GM23338 (cell line): ENCODE measurements at regions not wholly inside any gene's neighbourhood (a gene's known extent, or its start where the extent isn't known, plus 50 kb on each side); places are given as distances from the start of the nearest gene placed in this dataset.

Experiments
- ATAC-seq: fragments of 200-7000 bp; cut with Tn5 transposase; 3 replicates; pipeline ENCODE4 v1.9.1; 2020
- DNase-seq: peaks from one replicate; pipeline ENCODE4 v3.0.0-alpha.2; 2015; ENCODE audit warnings: low spot score
- H2AFZ ChIP-seq: fragments of 200-600 bp; sonication (generic); 2 replicates; pipeline ENCODE4 v1.8.0; 2016; ENCODE audit warnings: antibody characterized with exemption, mild to moderate bottlenecking, moderate library complexity
- H3F3A ChIP-seq: fragments of 200-600 bp; sonication (generic); replicated peaks from 2 replicates; pipeline ENCODE4 v1.8.0; 2017; ENCODE audit warnings: antibody characterized with exemption, mixed run types, low read depth
- H3K27ac ChIP-seq: fragments of 200-600 bp; sonication (generic); 2 replicates; pipeline ENCODE4 v1.6.1; 2016; ENCODE audit warnings: low read depth
- H3K27me3 ChIP-seq: fragments of 200-600 bp; sonication (generic); 2 replicates; pipeline ENCODE4 v1.8.0; 2016; ENCODE audit warnings: mild to moderate bottlenecking, mixed run types, moderate library complexity; ENCODE audit not compliant: insufficient read depth
- H3K36me3 ChIP-seq: fragments of 200-600 bp; sonication (generic); 2 replicates; pipeline ENCODE4 v1.8.0; 2016; ENCODE audit warnings: mild to moderate bottlenecking; ENCODE audit not compliant: insufficient read depth
- H3K4me1 ChIP-seq: fragments of 200-600 bp; sonication (generic); 2 replicates; pipeline ENCODE4 v1.8.0; 2016; ENCODE audit warnings: mild to moderate bottlenecking, moderate library complexity; ENCODE audit not compliant: insufficient read depth
- H3K4me2 ChIP-seq: fragments of 200-600 bp; sonication (generic); 2 replicates; pipeline ENCODE4 v1.7.1; 2017; ENCODE audit warnings: mixed run types
- H3K4me3 ChIP-seq: fragments of 200-600 bp; sonication (generic); 2 replicates; pipeline ENCODE4 v1.6.1; 2016; ENCODE audit warnings: mixed run types
- H3K79me2 ChIP-seq: fragments of 200-600 bp; sonication (generic); replicated peaks from 2 replicates; pipeline ENCODE4 v1.8.0; 2017; ENCODE audit warnings: mild to moderate bottlenecking; ENCODE audit not compliant: insufficient read depth
- H3K9me2 ChIP-seq: fragments of 200-600 bp; sonication (generic); 2 replicates; pipeline ENCODE4 v1.8.0; 2017; ENCODE audit not compliant: insufficient read depth
- H4K20me1 ChIP-seq: fragments of 200-600 bp; sonication (generic); replicated peaks from 2 replicates; pipeline ENCODE4 v1.8.0; 2017; ENCODE audit warnings: mild to moderate bottlenecking; ENCODE audit not compliant: insufficient read depth
- H3K27ac Mint-ChIP-seq: 2 replicates; pipeline ENCODE4 v1.8.0; 2020; ENCODE audit warnings: inconsistent platforms, mild to moderate bottlenecking, moderate library complexity, mixed read lengths
- H3K27me3 Mint-ChIP-seq: 3 replicates; pipeline ENCODE4 v1.8.0; 2022; ENCODE audit warnings: low read depth, mild to moderate bottlenecking, moderate library complexity, mixed read lengths, inconsistent platforms; ENCODE audit not compliant: insufficient read depth, poor library complexity
- H3K36me3 Mint-ChIP-seq: 3 replicates; pipeline ENCODE4 v1.8.0; 2021; ENCODE audit warnings: low read depth, mild to moderate bottlenecking, inconsistent platforms, moderate library complexity, mixed read lengths
- H3K4me1 Mint-ChIP-seq: 3 replicates; pipeline ENCODE4 v1.8.0; 2020; ENCODE audit warnings: mild to moderate bottlenecking, inconsistent platforms, mixed read lengths
- H3K4me3 Mint-ChIP-seq: 3 replicates; pipeline ENCODE4 v1.8.0; 2021; ENCODE audit warnings: moderate library complexity, mild to moderate bottlenecking, inconsistent platforms, mixed read lengths
- H3K9me3 Mint-ChIP-seq: 3 replicates; pipeline ENCODE4 v1.8.0; 2020; ENCODE audit warnings: moderate library complexity, mild to moderate bottlenecking, inconsistent platforms, mixed read lengths
- EZH2 ChIP-seq: fragments of 200-600 bp; sonication (generic); IDR thresholded peaks from one replicate; pipeline ENCODE4 v1.8.0; 2017; ENCODE audit warnings: antibody characterized with exemption, mild to moderate bottlenecking, low read depth; ENCODE audit not compliant: unreplicated experiment
- EZH2phosphoT487 ChIP-seq: fragments of 200-600 bp; sonication (generic); IDR thresholded peaks from one replicate; pipeline ENCODE4 v1.8.1; 2018; ENCODE audit warnings: antibody characterized with exemption; ENCODE audit not compliant: unreplicated experiment
- JUNB ChIP-seq: IDR thresholded peaks from one replicate; pipeline ENCODE4 v1.6.1; 2016; ENCODE audit warnings: antibody characterized with exemption; ENCODE audit not compliant: unreplicated experiment
- NANOG ChIP-seq: IDR thresholded peaks from 2 replicates; pipeline ENCODE4 v1.6.1; 2016; ENCODE audit warnings: antibody characterized with exemption, borderline replicate concordance
- POLR2AphosphoS5 ChIP-seq: IDR thresholded peaks from 2 replicates; pipeline ENCODE4 v1.6.1; 2016; ENCODE audit warnings: antibody characterized with exemption, low read depth
- STAT1 ChIP-seq: IDR thresholded peaks from one replicate; pipeline ENCODE4 v1.6.1; 2016; ENCODE audit warnings: antibody characterized with exemption; ENCODE audit not compliant: unreplicated experiment
- ZNF331 ChIP-seq: fragments of 250-450 bp; sonication (Bioruptor Pico); IDR thresholded peaks from 2 replicates; pipeline ENCODE4 v1.5.0; 2020; ENCODE audit warnings: low read depth, mild to moderate bottlenecking, moderate library complexity
- TF ChIP-seq, protein P1 (sequence below): fragments of 250-450 bp; sonication (Bioruptor Pico); IDR thresholded peaks from 2 replicates; pipeline ENCODE4 v1.5.0; 2020; ENCODE audit warnings: mild to moderate bottlenecking, moderate library complexity
- TF ChIP-seq, protein P2 (sequence below): IDR thresholded peaks from one replicate; pipeline ENCODE4 v1.6.1; 2018; ENCODE audit warnings: antibody characterized with exemption; ENCODE audit not compliant: unreplicated experiment
- TF ChIP-seq, protein P3 (sequence below): IDR thresholded peaks from 2 replicates; pipeline ENCODE4 v1.6.1; 2016; ENCODE audit warnings: antibody characterized with exemption

DNA sequence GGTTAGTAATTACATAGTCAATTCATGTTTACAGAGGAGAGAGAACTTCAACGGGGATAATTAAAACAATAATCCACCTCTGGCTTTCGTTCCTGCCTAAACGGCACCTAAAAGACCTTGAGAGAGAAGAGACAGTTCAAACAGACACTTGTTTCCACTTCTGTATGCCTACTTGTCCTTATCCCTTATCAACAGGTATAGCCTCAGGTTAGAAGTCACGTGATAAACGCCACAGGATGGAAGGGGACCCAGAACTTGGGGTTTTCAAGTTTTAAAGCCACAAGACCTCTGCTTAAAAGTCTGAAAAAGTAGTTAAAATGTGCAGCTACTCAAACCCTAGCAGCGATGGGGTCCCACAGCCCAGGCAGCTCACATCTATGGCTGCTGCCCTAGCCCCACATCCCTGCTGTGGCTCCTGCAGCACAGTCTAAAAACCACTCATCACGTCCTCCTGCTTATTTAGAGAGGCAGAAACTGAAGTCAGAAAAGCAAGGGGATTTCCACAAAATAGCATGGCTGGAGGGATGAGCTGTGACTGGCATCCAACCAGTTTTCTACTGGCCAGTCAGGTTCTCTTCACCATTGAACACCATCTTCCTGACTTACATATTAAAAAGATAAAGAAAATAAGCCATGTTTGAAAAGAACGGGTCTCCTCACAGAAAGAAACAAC, 51.2 kb upstream of the SEC16B start:
- Histone ChIP-seq H3K36me3 (0 out of 2 replicates have a peak, but pooled peaks cover 2% of the 10 kb centered on the region), H3F3A (no peaks in the 10 kb centered on the region), H3K9me2 (no peaks in the 10 kb centered on the region), H2AFZ (peak overlapping the region; percentile 29; the same call in 1 of the 2 replicates), H3K79me2 (no peaks in the 10 kb centered on the region), H3K27ac (no peak overlapping the region), H3K4me2 (no peak overlapping the region), H3K4me3 (no peak overlapping the region), H3K27me3 (no peaks in the 10 kb centered on the region), H3K4me1 (no peaks in the 10 kb centered on the region), H4K20me1 (no peaks in the 10 kb centered on the region)
- no peak overlapping the region for H3K4me3 Mint-ChIP-seq
- H3K27me3 Mint-ChIP-seq, result peaks cover 2% of the 10 kb centered on the region
- TF ChIP-seq, protein P1, sequence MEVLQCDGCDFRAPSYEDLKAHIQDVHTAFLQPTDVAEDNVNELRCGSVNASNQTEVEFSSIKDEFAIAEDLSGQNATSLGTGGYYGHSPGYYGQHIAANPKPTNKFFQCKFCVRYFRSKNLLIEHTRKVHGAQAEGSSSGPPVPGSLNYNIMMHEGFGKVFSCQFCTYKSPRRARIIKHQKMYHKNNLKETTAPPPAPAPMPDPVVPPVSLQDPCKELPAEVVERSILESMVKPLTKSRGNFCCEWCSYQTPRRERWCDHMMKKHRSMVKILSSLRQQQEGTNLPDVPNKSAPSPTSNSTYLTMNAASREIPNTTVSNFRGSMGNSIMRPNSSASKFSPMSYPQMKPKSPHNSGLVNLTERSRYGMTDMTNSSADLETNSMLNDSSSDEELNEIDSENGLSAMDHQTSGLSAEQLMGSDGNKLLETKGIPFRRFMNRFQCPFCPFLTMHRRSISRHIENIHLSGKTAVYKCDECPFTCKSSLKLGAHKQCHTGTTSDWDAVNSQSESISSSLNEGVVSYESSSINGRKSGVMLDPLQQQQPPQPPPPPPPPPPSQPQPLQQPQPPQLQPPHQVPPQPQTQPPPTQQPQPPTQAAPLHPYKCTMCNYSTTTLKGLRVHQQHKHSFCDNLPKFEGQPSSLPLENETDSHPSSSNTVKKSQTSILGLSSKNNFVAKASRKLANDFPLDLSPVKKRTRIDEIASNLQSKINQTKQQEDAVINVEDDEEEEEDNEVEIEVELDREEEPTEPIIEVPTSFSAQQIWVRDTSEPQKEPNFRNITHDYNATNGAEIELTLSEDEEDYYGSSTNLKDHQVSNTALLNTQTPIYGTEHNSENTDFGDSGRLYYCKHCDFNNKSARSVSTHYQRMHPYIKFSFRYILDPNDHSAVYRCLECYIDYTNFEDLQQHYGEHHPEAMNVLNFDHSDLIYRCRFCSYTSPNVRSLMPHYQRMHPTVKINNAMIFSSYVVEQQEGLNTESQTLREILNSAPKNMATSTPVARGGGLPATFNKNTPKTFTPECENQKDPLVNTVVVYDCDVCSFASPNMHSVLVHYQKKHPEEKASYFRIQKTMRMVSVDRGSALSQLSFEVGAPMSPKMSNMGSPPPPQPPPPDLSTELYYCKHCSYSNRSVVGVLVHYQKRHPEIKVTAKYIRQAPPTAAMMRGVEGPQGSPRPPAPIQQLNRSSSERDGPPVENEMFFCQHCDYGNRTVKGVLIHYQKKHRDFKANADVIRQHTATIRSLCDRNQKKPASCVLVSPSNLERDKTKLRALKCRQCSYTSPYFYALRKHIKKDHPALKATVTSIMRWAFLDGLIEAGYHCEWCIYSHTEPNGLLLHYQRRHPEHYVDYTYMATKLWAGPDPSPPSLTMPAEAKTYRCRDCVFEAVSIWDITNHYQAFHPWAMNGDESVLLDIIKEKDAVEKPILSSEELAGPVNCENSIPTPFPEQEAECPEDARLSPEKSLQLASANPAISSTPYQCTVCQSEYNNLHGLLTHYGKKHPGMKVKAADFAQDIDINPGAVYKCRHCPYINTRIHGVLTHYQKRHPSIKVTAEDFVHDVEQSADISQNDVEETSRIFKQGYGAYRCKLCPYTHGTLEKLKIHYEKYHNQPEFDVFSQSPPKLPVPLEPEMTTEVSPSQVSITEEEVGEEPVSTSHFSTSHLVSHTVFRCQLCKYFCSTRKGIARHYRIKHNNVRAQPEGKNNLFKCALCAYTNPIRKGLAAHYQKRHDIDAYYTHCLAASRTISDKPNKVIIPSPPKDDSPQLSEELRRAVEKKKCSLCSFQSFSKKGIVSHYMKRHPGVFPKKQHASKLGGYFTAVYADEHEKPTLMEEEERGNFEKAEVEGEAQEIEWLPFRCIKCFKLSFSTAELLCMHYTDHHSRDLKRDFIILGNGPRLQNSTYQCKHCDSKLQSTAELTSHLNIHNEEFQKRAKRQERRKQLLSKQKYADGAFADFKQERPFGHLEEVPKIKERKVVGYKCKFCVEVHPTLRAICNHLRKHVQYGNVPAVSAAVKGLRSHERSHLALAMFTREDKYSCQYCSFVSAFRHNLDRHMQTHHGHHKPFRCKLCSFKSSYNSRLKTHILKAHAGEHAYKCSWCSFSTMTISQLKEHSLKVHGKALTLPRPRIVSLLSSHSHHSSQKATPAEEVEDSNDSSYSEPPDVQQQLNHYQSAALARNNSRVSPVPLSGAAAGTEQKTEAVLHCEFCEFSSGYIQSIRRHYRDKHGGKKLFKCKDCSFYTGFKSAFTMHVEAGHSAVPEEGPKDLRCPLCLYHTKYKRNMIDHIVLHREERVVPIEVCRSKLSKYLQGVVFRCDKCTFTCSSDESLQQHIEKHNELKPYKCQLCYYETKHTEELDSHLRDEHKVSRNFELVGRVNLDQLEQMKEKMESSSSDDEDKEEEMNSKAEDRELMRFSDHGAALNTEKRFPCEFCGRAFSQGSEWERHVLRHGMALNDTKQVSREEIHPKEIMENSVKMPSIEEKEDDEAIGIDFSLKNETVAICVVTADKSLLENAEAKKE (CRISPR knock-in tag), result no peak
- peaks cover 9% of the 10 kb centered on the region for H3K9me3 Mint-ChIP-seq
- no peak for ATAC-seq
- no peak for DNase-seq
- no peak overlapping the region for H3K27ac Mint-ChIP-seq
- H3K36me3 Mint-ChIP-seq, result peaks cover 17% of the 10 kb centered on the region
- H3K4me1 Mint-ChIP-seq, result no peaks in the 10 kb centered on the region

DNA sequence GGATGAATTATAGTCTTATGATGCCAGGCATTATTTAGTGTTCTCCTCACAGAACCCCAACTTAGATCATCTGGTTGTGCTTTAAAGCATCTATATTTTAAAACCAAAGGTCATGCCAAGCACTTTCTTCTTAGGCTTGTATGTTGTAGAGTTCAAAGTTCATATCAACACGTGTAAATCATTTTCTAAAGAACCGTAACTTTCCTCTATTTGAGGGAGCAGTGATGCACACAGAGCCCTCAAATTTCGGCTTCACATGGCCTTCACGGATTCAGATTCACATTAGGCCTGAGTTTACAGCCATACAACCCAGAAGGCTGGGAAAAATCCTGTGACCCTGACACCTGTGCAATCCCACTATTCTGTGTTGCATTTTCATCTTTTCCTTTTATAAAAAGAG, 52.1 kb upstream of the SEC16B start:
- H3K4me2 ChIP-seq, result no peak overlapping the region
- H3K4me3 ChIP-seq, result no peak overlapping the region
- DNase-seq (no peak), ATAC-seq (no peak)
- TF ChIP-seq, protein P2, sequence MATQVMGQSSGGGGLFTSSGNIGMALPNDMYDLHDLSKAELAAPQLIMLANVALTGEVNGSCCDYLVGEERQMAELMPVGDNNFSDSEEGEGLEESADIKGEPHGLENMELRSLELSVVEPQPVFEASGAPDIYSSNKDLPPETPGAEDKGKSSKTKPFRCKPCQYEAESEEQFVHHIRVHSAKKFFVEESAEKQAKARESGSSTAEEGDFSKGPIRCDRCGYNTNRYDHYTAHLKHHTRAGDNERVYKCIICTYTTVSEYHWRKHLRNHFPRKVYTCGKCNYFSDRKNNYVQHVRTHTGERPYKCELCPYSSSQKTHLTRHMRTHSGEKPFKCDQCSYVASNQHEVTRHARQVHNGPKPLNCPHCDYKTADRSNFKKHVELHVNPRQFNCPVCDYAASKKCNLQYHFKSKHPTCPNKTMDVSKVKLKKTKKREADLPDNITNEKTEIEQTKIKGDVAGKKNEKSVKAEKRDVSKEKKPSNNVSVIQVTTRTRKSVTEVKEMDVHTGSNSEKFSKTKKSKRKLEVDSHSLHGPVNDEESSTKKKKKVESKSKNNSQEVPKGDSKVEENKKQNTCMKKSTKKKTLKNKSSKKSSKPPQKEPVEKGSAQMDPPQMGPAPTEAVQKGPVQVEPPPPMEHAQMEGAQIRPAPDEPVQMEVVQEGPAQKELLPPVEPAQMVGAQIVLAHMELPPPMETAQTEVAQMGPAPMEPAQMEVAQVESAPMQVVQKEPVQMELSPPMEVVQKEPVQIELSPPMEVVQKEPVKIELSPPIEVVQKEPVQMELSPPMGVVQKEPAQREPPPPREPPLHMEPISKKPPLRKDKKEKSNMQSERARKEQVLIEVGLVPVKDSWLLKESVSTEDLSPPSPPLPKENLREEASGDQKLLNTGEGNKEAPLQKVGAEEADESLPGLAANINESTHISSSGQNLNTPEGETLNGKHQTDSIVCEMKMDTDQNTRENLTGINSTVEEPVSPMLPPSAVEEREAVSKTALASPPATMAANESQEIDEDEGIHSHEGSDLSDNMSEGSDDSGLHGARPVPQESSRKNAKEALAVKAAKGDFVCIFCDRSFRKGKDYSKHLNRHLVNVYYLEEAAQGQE, result no peak
- TF ChIP-seq POLR2AphosphoS5, result no peak
- no peak for TF ChIP-seq EZH2phosphoT487
- TF ChIP-seq EZH2, result no peak
- TF ChIP-seq ZNF331, result no peak
- TF ChIP-seq NANOG, result no peak
- no peak for TF ChIP-seq STAT1
- no peak for TF ChIP-seq JUNB
- TF ChIP-seq, protein P3, sequence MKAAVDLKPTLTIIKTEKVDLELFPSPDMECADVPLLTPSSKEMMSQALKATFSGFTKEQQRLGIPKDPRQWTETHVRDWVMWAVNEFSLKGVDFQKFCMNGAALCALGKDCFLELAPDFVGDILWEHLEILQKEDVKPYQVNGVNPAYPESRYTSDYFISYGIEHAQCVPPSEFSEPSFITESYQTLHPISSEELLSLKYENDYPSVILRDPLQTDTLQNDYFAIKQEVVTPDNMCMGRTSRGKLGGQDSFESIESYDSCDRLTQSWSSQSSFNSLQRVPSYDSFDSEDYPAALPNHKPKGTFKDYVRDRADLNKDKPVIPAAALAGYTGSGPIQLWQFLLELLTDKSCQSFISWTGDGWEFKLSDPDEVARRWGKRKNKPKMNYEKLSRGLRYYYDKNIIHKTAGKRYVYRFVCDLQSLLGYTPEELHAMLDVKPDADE, result no peak
- no peak overlapping the region for H2AFZ ChIP-seq
- H4K20me1 ChIP-seq, result no peaks in the 10 kb centered on the region
- Mint-ChIP-seq H3K27me3 (peaks cover 2% of the 10 kb centered on the region), H3K27ac (no peak overlapping the region), H3K4me3 (no peak overlapping the region), H3K9me3 (peaks cover 9% of the 10 kb centered on the region), H3K4me1 (no peaks in the 10 kb centered on the region), H3K36me3 (peaks cover 10% of the 10 kb centered on the region)
- no peak overlapping the region for H3K27ac ChIP-seq
- no peaks in the 10 kb centered on the region for H3K9me2 ChIP-seq
- H3K4me1 ChIP-seq, result no peaks in the 10 kb centered on the region
- H3K27me3 ChIP-seq, result no peaks in the 10 kb centered on the region
- 0 out of 2 replicates have a peak, but pooled peaks cover 2% of the 10 kb centered on the region for H3K36me3 ChIP-seq
- no peaks in the 10 kb centered on the region for H3K79me2 ChIP-seq
- no peaks in the 10 kb centered on the region for H3F3A ChIP-seq
